SH-SY5Y (cell line): ENCODE measurements at regions not wholly inside any gene's neighbourhood (a gene's known extent, or its start where the extent isn't known, plus 50 kb on each side); places are given as distances from the start of the nearest gene placed in this dataset.

Experiments
- GATA2 ChIP-seq: IDR thresholded peaks from 2 replicates; pipeline ENCODE4 v1.6.1; 2011; ENCODE audit warnings: mild to moderate bottlenecking, low read depth, low read length
- GATA3 ChIP-seq: IDR thresholded peaks from 2 replicates; pipeline ENCODE4 v1.6.1; 2011; ENCODE audit warnings: low read depth, mild to moderate bottlenecking, low read length, moderate library complexity

DNA sequence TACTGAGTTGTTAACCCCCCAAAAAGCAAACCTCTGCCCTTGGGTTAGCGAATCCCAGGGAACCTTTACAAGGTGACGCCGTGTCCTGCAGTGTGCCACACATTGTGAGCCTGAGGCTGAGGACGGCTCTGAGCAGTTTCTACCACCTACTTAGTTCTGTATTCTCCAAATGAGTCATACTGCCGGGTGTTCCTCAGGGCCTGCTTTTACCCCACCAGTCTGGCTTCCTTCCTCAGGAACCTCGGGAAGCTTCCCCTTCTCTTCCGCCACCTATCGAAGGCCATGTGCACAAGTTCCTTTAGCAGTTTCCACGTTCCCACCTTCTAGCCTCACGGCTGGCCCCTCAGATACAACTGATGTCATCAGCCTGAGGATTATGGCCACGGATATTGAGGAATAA, 384.0 kb upstream of the TPM1 start:
- TF ChIP-seq GATA2 (no peak), GATA3 (no peak)
